Stimulated activated CD4-positive, alpha-beta T cell treated with anti-CD3 and anti-CD28 coated beads, TNF-alpha, amount 100 ng/mL, for 24 hours (primary cell): ENCODE measurements at regions not wholly inside any gene's neighbourhood (a gene's known extent, or its start where the extent isn't known, plus 50 kb on each side); places are given as distances from the start of the nearest gene placed in this dataset.

Source experiments
- DNase-seq, 3 experiments: peaks; one replicate each; pipeline ENCODE4 v3.0.0-alpha.2; 2020; ENCODE audit warnings: low read depth in 3 of 3

DNA sequence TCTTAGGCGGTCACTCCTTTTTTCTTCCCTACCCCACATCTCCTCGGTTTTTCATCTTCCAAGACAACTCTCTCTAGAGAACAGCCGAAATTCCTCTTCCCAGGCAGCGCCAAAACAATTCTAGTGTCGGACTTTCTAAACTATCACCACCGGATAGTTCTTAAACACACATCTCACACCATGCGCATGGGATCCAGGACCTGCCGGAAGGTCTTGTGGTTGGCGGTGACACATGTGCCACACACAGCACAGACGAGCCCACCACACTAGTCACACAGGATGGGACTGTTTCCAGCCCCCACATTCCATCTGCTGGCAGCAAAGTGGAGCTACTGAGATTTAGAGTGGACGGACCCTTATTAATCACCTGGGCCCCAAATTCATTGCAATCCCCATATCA lies 614.9 kb upstream of the CADM1 start:
- DNase-seq, result no peak

DNA sequence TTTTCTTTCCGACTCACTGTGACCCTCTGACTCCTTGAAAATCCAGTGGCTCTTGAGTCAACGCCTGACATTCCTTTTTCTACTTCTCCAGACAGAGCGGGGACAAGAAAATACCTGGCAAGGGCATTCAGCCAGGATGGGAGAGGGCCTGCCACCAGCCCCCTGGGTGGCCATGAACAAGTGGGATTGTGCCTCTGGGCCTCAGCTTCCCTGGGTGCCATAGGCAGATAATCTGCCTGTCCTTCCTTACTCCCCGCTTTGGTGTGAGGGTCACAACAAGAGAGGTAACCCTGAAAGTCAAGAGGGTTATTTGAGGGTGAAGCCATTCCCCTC lies 613.9 kb upstream of the CADM1 start:
- DNase-seq, result no peak

DNA sequence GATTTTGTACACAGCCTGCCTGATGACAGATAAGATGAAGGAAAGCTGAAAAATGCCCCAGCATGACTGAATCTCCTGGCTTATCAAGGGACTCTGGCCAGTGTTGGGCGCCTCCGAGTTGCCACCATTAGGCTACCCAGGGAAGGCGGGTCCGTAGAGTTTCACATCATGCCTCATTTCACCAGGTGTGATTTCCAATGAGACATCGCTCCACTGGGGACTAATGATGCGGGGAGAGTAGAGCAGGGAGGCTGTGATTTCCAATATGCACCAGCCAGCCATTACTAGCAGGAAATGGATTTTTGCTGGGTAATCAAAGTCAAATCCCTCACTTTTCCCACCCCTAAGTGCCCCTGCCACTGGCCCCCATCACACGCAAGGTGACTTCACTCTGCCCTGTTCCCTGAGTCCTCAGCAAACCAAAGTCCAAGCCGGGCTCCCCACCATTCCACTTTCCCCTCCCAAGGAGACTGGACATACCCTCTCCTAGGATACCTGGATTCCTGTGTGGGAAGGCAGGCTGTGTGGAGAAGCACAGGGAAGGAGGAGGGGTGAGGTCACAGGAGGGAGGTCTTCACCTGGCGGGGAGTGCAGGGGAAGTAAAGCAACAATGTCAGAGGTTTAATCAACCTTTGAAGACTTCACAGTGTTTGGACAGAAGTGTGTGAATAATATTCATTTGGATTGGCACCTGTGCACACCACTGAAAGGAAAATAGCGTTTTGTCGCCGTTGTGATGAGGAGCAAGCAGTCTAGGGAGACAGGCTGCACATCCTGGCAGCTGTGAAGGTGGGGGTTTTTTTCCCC lies 613.3 kb upstream of the CADM1 start:
- no peak for DNase-seq

DNA sequence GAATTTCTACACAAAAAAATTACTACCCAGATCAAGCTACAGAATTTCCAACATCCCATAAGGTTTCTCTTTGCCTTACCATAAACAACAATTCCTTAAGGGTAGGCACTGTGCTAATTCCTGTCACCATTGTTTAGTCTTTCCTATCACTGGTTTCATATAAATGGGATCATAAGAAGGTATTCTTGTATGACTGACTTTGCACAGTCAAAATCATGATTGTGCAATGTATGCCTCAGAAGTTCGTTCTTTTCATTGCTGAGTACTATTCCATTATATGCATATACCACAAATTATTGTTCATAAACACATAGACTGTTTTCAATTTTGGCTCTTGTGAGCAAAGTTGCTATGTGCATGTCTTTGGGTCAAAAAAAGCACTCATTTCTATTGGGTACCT lies 611.6 kb upstream of the CADM1 start:
- DNase-seq, result no peak

DNA sequence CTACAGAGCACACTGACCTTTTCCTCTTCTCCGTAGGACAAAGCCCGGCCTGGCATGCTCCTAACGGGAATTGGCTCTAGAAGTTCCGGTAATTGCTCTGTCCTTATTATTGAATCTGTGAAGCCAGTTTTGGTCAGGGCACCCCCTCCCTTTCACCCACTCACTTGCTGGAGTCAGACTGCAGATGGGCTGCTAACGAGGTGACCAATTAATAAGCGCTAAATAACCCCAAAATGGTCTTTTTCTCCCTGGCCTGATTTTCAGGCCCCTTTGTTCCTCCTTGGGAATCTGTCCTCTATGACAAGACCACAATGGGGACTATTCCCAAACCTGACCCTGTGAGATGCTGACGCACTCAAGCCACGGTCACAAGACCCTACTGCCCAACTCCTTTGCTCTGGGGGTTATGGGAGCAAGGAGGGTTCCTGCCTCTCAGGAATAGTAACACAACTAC lies 610.0 kb upstream of the CADM1 start:
- no peak for DNase-seq

DNA sequence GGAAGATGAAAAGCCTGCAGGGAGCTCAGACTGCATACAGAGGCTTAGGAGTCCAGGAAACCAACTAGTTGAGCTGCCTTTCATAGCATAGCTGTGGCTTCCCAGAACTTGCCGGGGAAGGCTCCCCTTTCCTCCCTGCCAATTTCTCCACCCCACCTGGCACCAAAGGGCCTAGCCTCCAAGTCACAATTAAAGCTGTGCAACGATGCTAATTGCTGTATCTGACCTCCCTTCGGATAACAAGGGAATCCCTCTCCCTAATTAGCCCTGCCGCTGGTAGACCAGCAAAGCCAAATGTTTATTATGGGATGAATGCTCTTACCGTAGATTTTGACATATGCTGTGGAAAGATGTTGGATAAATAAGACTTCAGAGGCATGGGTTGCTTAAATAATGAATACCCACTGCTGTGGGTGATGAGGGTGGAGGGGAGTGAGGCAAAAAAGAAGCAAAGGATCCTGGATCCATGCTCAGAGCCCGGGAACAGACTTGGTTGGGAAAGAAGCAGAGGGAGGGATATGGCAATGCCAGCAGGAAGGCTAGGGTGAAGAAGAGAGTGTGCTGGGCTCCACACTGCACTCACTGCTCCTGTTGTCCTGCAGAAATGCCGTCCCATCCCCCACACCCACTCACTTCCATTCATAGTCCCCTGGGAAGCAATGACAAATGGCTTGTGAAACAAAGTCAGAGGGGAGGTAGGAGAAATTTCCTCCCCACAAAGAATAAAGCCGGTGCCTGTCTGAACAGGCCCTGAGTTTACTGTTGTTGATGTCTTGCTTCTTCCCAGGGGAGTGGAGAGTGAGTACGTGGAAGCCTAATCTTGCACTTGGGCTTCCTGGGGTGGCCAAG lies 608.1 kb upstream of the CADM1 start:
- no peak for DNase-seq

DNA sequence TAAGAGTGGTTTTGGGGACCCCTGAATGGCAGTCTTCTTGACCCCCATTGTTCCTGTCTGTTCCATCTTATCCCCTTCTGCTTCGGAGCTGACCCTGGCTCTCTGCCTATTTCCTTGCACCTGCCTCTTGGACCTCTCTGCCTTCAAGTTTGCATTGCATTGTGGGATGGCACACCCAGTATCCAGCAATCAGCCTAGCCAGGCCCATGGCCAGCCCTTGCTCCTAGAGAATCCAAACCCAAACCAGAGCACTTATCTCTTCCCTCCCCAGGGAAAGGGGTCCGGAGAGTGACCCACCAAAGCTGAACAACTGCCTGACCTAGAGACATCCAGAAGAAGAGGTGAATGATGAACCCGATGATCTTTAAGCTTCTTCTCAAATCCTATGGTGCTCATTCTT lies 607.3 kb upstream of the CADM1 start:
- DNase-seq, result no peak

DNA sequence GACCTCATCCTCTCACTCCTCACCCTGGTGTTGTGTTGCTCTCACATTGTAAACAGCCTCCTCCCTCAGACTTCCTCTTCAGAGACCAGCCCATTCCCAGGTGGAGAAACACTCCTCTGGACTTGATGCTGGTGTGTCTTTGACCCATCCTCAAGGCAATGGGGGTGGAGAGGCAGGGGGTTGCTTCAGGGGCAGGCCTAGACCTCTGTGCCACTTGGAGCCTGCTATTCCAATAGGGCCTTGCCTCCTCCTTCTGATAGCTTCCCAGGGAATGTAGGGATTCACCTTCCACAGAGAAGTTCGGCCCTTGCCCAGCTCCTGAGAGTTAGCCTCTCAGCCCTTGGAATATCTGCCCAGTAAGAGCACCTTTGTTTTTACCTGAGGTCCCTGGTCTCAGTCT lies 606.6 kb upstream of the CADM1 start:
- no peak for DNase-seq

DNA sequence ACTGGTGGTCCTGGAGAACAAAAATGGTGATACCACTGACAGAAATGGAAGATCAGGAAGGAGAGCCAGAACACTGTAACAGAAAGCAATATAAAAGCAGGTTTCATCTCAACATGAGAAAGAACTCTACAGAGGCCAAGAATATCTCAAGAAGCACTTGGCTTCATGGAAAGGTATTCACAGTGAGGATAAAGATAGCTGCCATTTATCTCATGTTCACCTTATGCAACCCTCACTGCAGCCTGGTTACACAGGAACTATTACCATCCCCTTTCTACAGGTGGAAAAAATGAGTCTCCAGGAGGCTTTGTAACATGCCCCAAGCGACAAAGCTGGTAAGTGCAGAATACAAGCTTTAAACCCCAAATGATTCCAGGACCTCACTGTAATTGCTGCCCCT lies 606.1 kb upstream of the CADM1 start:
- DNase-seq, result no peak

DNA sequence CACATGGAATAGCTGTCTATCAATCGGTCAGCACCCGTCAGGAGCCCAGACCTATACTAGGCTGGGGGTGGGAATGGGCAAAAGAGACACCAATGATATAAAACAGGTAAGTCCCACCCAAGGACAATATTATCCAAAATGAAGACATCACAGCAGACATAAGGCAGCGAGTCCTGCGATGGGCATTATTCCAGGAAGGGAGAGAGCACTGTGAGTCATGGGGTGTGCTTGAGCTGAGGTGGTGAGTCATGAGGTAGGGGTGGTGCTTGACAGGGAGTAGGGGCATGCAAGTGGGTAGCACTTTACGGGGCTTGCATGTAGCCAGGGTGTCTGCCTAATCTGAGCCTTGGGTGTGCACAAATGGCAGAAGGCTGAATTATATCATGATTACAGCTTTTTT lies 605.0 kb upstream of the CADM1 start:
- DNase-seq, result no peak

DNA sequence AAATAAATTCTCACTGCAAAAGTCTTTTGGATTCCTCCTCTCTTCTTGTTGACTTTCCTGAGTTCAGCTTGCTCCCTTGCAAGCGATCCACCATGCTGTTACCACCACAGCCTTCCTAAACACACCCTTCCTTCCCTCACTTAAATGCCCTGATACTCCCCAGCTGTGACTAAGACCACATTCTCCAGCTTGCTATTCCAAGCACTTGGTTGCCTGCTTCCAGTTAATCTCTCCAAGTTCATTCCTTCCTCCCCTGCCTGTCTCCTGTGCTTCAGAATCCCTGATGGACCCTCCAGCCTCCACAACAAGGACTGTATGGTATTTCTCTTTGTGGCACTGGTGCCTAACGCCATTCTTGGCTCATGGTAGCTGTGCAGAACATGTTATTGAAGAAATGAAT lies 603.9 kb upstream of the CADM1 start:
- DNase-seq, result no peak

DNA sequence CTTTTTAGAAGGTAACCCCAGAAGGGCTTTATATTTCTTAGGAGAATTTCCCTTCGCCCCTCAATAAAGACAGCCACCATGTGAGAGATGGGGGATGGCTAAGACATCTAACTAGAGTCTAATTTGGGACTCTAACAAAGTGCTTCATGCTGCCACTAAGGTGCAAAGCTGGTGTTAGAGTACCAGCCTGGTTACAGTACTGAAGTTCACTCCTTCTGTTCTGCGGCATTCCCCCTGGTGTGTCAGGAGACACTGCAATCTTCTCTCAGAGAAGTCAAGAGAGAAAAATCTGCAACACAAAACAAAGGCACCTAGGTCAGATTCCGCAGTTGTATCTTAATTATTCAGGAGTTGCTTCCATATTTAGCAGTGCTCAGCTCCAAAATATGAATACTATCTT lies 603.0 kb upstream of the CADM1 start:
- no peak for DNase-seq

DNA sequence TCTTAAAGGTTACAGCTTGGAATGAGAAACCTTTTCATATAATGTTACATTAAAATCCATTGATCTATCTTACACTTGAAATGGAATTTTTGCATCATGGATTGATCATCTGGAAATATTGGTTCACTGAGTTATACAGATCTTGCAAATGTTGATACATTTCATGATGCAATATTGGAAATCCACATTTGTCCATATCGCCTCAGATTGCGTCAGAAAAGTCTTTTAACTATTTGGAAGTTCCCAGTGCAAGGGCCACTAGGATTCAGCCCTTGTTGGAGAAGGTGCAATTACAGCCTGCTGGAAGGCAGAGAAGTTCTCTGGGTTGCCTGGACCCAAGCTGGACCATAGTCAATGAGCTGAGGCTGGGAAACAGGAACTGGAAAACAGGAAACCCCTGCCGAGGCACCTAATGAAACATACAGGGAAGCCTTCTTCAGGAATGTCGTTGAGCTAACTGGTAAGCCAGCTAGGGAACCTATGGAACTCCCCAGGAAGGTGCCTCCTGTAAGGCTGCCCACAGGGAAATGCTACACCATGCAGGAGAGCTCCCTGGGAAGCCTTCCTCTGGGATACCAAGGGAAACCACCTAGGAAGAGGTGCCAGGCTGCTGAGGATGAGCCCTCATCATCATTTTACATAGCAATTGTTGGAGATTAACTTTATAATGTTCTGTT lies 600.4 kb upstream of the CADM1 start:
- DNase-seq, result no peak

DNA sequence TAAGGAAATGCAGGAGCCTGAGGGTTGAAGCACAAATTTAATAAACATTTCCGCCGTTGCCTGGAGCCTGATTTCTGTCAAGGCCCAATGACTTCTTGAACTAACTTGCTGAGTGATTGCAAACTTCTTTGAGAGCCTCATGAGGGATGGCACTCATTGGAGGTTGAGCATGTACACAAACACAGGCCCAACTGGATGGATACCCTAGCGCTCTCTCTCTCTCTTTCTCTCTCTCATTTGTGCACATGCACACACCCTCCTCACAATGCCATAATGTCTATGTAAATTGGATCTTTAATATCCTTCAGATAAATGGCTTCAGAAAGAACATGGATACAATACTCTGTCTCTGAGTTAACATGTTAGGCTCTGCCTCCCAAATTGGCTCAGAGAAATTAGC lies 597.7 kb upstream of the CADM1 start:
- DNase-seq, result no peak

DNA sequence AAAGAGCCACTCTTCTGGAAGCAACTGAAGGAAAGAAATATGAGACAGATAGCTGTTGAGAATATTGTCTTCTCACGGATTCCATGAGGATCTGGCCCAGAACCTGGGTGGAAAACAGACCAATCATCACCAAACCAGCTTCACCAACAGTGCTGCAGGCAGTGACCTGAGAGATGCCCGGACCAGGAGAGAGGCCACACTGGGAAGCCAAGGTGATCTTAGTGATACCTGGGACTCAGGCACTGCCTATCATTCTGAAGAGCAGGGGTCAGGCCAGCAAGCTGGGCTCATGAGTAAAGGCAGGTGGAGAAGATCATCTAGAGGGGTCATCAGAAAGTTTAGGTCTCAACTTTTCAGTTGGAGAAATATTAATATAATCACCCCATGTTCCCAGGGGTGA lies 595.8 kb upstream of the CADM1 start:
- DNase-seq, result no peak

DNA sequence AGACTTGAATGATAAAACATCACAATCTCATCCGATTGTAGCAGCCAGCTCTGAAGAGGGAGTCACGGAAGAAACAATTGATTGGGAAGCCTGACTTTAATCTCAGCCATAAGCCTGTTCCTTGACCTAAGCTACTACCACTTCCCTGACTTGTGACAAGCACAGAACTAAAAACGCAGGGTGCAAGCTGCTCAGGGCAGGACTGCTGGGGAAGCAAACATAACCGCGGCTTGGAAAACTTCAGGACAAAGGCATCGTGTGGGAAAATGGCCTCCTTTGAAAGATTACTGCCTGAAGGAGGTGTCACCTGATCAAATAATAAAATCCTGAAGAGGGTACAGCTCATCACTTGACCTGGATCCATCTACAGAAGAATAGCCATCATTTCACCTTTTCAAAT lies 595.3 kb upstream of the CADM1 start:
- DNase-seq, result no peak

DNA sequence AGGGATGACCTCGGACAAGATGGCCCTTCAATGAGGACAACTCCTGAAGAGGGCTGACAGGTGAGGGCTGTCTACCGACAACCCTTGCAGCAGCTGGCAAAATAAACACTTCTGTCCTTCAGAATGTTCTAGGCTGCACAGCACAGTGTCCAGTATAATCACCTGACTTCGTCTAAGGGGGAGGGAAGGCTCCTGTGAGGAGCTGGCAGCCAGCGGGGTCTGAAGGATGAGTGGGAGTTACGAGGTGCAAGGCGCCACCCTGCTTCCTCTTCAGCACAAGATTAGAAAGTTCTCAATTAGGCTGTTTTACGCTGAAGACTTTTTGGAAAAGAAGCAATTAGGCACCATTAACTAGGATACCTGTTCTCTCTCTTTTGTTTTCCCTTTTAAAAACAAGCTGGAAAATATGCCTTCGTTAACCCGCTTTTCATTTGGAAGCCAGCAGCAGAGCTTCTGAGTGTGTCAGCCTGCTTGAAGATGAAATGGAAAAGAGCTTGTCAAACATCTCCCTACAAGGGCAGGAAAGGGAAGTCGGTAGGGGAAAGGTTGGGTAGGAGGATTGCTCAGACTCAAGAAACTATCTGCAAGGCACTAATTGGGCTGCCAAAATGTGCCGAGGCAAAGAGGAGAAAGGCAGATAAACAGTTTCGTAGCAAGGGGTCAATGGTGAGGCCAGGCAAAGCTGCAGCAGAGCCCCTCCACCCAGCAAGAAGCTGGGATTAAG lies 592.2 kb upstream of the CADM1 start:
- no peak for DNase-seq

DNA sequence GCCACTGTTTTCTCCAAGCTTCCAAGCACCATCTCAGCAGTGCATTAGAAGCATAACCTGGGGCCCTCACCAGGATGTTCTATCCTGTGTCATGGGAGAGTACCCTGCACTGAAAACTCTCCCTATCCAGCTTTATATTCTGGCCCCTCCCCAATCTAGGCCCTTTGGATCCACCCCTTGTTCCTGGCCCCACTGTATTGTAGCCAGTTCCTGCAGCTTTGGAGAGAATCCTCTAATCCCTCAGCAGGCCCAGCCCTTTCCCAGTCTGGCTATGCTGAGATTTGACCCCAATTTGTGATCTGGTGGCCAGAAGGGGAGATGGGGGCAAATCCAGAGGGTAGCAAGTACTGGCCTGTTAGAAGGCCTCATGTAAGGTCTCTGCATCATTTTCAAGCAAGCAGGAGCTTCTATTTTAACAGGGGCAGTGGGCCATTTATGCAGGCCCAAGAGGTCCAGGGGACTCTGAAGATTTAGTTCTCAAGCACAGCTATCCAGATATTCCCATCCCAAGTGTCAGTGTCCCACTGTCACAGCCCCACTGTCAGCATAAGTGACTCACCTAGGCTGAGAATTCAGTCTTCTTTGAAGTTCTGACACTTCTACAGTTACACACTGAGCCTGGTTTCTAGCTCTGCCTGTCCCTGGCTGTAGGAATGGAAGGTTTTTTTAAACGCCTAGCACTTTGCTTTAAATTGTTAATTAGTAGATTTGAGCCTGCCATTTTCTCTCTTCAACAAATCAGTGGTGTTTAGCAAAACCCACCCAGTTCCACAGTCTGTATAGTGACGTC lies 589.5 kb upstream of the CADM1 start:
- no peak for DNase-seq

DNA sequence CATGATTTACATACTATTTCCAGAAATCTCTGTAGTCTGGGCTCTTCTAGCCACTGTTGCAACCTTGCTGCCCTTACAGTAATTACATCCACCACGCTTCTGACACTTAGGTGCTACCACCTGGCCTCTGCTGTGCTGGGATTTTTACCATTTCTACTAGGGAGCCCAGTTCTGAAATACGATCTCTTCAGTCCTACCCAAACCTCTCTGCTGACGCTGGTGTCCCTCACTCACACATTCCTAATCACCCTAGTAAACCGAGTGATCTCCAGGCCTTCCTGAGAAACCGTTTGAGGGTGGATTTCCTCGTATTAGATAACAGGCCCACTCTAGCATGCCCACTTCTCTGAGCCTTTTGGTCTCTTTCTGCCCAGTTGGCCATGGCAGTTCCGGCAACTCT lies 588.9 kb upstream of the CADM1 start:
- no peak for DNase-seq

DNA sequence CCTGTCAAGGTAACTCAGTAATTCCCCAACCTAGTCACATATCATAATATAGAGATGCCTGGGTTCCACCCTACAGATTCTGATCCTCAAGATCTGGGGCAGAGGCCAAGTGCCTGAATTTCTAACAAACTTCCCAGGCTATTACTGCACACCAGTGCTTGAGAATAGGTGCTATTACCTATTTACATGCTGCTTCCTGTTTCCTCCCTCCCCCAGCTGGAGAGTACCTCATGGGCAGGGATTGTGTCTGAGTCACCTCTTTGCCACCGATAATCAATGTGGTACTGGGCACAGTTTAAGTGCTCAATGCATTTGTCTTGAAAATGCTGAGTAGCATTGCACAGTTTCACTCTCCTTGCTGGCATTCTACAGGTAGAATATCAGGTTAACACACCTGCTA lies 582.2 kb upstream of the CADM1 start:
- DNase-seq, result no peak

DNA sequence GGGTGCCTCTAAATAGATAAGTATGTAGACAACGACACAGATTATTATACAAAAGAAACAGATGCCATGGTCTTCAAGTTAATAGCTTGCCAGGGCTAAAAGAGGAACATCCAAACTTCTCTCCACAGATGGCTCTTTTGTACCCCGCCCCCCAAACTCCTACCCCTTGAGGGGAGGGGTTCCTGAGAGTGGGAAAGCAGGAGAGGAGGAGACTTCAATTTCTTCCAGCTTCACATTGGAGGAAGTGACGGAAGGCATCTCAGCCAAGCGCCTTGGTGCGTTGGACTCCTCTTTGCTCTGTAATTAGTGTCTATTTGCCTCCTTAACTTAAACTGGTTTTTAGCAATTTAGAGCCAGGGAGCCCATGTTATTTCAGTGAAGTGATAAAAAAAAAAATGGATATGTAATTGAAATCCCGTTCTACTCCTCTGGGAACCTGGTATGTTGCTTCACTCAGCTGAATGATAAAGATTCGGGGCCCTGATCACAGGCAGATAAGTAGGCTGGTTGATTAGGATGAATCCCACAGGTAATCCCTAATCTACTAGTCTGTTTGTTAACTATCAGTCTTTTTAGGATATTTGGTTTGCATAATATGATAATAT lies 580.9 kb upstream of the CADM1 start:
- no peak for DNase-seq
